Right lobe of liver (tissue), 4 donors: ENCODE measurements at regions not wholly inside any gene's neighbourhood (a gene's known extent, or its start where the extent isn't known, plus 50 kb on each side); places are given as distances from the start of the nearest gene placed in this dataset.

Source experiments
- CTCF ChIP-seq, 4 donors: fragments of 200-600 bp in 3 of 4; fragments of 450-650 bp in 1 of 4; IDR thresholded peaks; one replicate each; pipeline versions ENCODE4 v1.5.1 to v1.8.0; 2016 to 2022; ENCODE audit warnings: antibody characterized with exemption in 4 of 4, mild to moderate bottlenecking in 2 of 4
- POLR2A ChIP-seq: fragments of 450-650 bp; IDR thresholded peaks from one replicate; pipeline ENCODE4 v1.6.1; 2017; ENCODE audit warnings: antibody characterized with exemption, mild to moderate bottlenecking
- donor health status: DM: no; HTN: no; CAD: no.
- donor health status: DM: no; HTN: no; CAD: no.
- donor health status: DM: no; HTN: yes; CAD: no.

- TF ChIP-seq CTCF (IDR thresholded peaks at IDR 0.05) (no peak), POLR2A (no peak)
Measured at GRCh38 chr12:113697651-113698509, 226.2 kb upstream of the LHX5 start.
